Thyroid gland (tissue), 4 donors: ENCODE measurements at regions not wholly inside any gene's neighbourhood (a gene's known extent, or its start where the extent isn't known, plus 50 kb on each side); places are given as distances from the start of the nearest gene placed in this dataset.

Experiments
- DNase-seq, 2 donors: peaks; one replicate each; pipeline ENCODE4 v3.0.0-alpha.2; 2019
- H3K27ac ChIP-seq, 3 donors: fragments of 200-600 bp; sonication (generic); 1 replicate in 2 of 3; 2 replicates in 1 of 3; pipeline ENCODE4 v1.5.1; 2016 to 2019; ENCODE audit warnings: mild to moderate bottlenecking in 1 of 3, moderate library complexity in 1 of 3
- H3K27me3 ChIP-seq: fragments of 200-600 bp; sonication (generic); one replicate; pipeline ENCODE4 v1.5.1; 2019
- H3K36me3 ChIP-seq, 2 donors: fragments of 200-600 bp; sonication (generic); one replicate each; pipeline ENCODE4 v1.5.1; 2016 to 2019
- H3K4me1 ChIP-seq, 2 donors: fragments of 200-600 bp; sonication (generic); one replicate each; pipeline ENCODE4 v1.5.1; 2017 to 2019
- H3K4me3 ChIP-seq, 3 donors: fragments of 200-600 bp; sonication (generic); replicated peaks in 1 of 3; 1 replicate in 2 of 3; 2 replicates in 1 of 3; pipeline ENCODE4 v1.5.1; 2016; ENCODE audit warnings: mild to moderate bottlenecking in 1 of 3
- H3K9me3 ChIP-seq: fragments of 200-600 bp; sonication (generic); one replicate; pipeline ENCODE4 v1.5.1; 2017
- CTCF ChIP-seq, 6 experiments: fragments of 200-600 bp in 3 of 6; fragments of 450-650 bp in 3 of 6; sonication (generic) in 3 of 6; IDR thresholded peaks; one replicate each; pipeline ENCODE4 v1.5.1; 2016 to 2019; ENCODE audit warnings: antibody characterized with exemption in 6 of 6, mild to moderate bottlenecking in 2 of 6, inconsistent platforms in 1 of 6, moderate library complexity in 1 of 6
- POLR2A ChIP-seq, 2 donors: fragments of 450-650 bp; IDR thresholded peaks; one replicate each; pipeline ENCODE4 v1.6.1; 2017; ENCODE audit warnings: antibody characterized with exemption in 2 of 2, mild to moderate bottlenecking in 2 of 2, moderate library complexity in 1 of 2
- WGBS, 2 donors: methylation state at CpG; one replicate each; pipeline ENCODE4 v1.1.5; 2017; 5-methylcytosine and 5-hydroxymethylcytosine counted together
- intact Hi-C: fragments of 100-400 bp; cut with DNase I; formaldehyde crosslinking; loops from one replicate; pipeline ENCODE4 v1.15.1; 2023

- no peak overlapping the region for H3K27ac ChIP-seq
- H3K4me3 ChIP-seq = no peak overlapping the region
- 81 to 88% methylated on average over 5 of the region's 5 CpGs for WGBS, 2 donors
- no peaks in the 10 kb centered on the region for H3K4me1 ChIP-seq
- no peak for DNase-seq
- no peaks in the 10 kb centered on the region for H3K27me3 ChIP-seq
- H3K9me3 ChIP-seq = no peaks in the 10 kb centered on the region
- no peak for TF ChIP-seq CTCF (IDR thresholded peaks at IDR 0.05)
- TF ChIP-seq POLR2A (IDR thresholded peaks at IDR 0.05) = no peak
- H3K36me3 ChIP-seq = no peaks in the 10 kb centered on the region
- intact Hi-C loops = no loop called here
Observed at GRCh38 chr12:16972923-16973770, 367.2 kb upstream of the LMO3 start.

GRCh38 chr12:16962889-16963288 lies 356.9 kb upstream of the LMO3 start:
- no peak for DNase-seq

GRCh38 chr12:16955083-16955657 lies 349.2 kb upstream of the LMO3 start:
- 88 to 90% methylated on average over 5 of the region's 5 CpGs for WGBS, 2 donors
- no peaks in the 10 kb centered on the region for H3K36me3 ChIP-seq
- intact Hi-C loops = no loop called here

More at GRCh38 chr12:16962889-16963288, 356.9 kb upstream of the LMO3 start:
- no peaks in the 10 kb centered on the region for H3K9me3 ChIP-seq
- H3K36me3 ChIP-seq = no peaks in the 10 kb centered on the region
- H3K4me3 ChIP-seq = no peak overlapping the region
- H3K4me1 ChIP-seq = no peaks in the 10 kb centered on the region
- TF ChIP-seq POLR2A (IDR thresholded peaks at IDR 0.05) (no peak), CTCF (IDR thresholded peaks at IDR 0.05) (no peak)
- no peak overlapping the region for H3K27ac ChIP-seq
- H3K27me3 ChIP-seq = no peaks in the 10 kb centered on the region
- 91 to 95% methylated on average over 2 of the region's 2 CpGs for WGBS, 2 donors
- intact Hi-C loops = no loop called here

GRCh38 chr12:16949871-16950667 lies 344.1 kb upstream of the LMO3 start:
- no peaks in the 10 kb centered on the region for H3K9me3 ChIP-seq
- intact Hi-C loops = no loop called here
- H3K4me3 ChIP-seq = no peak overlapping the region
- WGBS, 2 donors = 75 to 78% methylated on average over 6 of the region's 6 CpGs
- no peaks in the 10 kb centered on the region for H3K4me1 ChIP-seq
- no peak for DNase-seq
- no peak overlapping the region for H3K27ac ChIP-seq
- H3K36me3 ChIP-seq = no peaks in the 10 kb centered on the region
- no peak for TF ChIP-seq POLR2A (IDR thresholded peaks at IDR 0.05)
- no peak for TF ChIP-seq CTCF (IDR thresholded peaks at IDR 0.05)
- no peaks in the 10 kb centered on the region for H3K27me3 ChIP-seq

More at GRCh38 chr12:16955083-16955657, 349.2 kb upstream of the LMO3 start:
- H3K9me3 ChIP-seq = no peaks in the 10 kb centered on the region
- no peak for TF ChIP-seq POLR2A (IDR thresholded peaks at IDR 0.05)
- TF ChIP-seq CTCF (IDR thresholded peaks at IDR 0.05) = no peak
- H3K4me1 ChIP-seq = no peaks in the 10 kb centered on the region
- H3K27me3 ChIP-seq = no peaks in the 10 kb centered on the region
- H3K27ac ChIP-seq = no peak overlapping the region
- H3K4me3 ChIP-seq = no peak overlapping the region
- no peak for DNase-seq
